GM23248 (cell line): ENCODE measurements at regions not wholly inside any gene's neighbourhood (a gene's known extent, or its start where the extent isn't known, plus 50 kb on each side); places are given as distances from the start of the nearest gene placed in this dataset.

Experiments used
- EZH2 ChIP-seq: fragments of 200-600 bp; sonication (generic); IDR thresholded peaks from 2 replicates; pipeline ENCODE4 v1.6.1; 2018; ENCODE audit warnings: antibody characterized with exemption, mild to moderate bottlenecking; ENCODE audit not compliant: insufficient read depth, poor library complexity, severe bottlenecking
- EZH2phosphoT487 ChIP-seq: fragments of 200-600 bp; sonication (generic); IDR thresholded peaks from 2 replicates; pipeline ENCODE4 v1.6.1; 2018; ENCODE audit warnings: antibody characterized with exemption, moderate library complexity, mild to moderate bottlenecking, low read depth; ENCODE audit not compliant: insufficient read depth

DNA sequence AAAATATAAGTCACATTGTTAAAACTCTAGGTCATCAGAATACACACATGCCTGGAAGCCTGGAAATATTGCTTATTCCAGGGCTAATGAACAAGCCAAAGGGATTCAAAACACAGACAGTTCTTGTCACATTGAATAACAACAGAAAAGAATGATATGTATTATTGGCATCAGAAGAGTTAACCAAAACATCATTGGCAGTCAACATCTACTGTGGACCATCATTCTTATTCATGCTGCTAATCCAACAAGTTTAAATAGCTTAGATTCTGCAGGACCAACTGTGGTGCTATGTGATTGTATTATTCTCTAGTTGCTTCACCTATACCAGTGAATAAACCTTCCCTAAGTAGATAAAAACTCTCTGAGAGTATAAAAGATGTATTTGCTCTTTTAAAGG, 198.3 kb downstream of the NEBL start:
- TF ChIP-seq EZH2 = no peak
- TF ChIP-seq EZH2phosphoT487 = no peak
